HFFc6 (cell line): ENCODE measurements at regions not wholly inside any gene's neighbourhood (a gene's known extent, or its start where the extent isn't known, plus 50 kb on each side); places are given as distances from the start of the nearest gene placed in this dataset.

Source experiments
- DNase-seq: peaks from one replicate; pipeline ENCODE4 v3.0.0-alpha.2; 2018
- H3K27ac Mint-ChIP-seq: 2 replicates; pipeline ENCODE4 v1.8.0; 2020; ENCODE audit warnings: mild to moderate bottlenecking, mixed read lengths
- H3K27me3 Mint-ChIP-seq: 2 replicates; pipeline ENCODE4 v1.8.0; 2021; ENCODE audit warnings: mild to moderate bottlenecking, moderate library complexity, mixed read lengths; ENCODE audit not compliant: insufficient read depth
- H3K36me3 Mint-ChIP-seq: 2 replicates; pipeline ENCODE4 v1.8.0; 2021; ENCODE audit warnings: low read depth, mixed read lengths
- H3K4me1 Mint-ChIP-seq: 2 replicates; pipeline ENCODE4 v1.8.0; 2020; ENCODE audit warnings: low read depth, mixed read lengths
- H3K4me3 Mint-ChIP-seq: 2 replicates; pipeline ENCODE4 v1.8.0; 2020; ENCODE audit warnings: mild to moderate bottlenecking, moderate library complexity, mixed read lengths
- H3K9me3 Mint-ChIP-seq: 2 replicates; pipeline ENCODE4 v1.8.0; 2020; ENCODE audit warnings: mild to moderate bottlenecking, mixed read lengths
- CTCF ChIP-seq: fragments of 200-600 bp; sonication (generic); IDR thresholded peaks from 2 replicates; pipeline ENCODE4 v1.5.0; 2021; ENCODE audit warnings: antibody characterized with exemption, mild to moderate bottlenecking

DNA sequence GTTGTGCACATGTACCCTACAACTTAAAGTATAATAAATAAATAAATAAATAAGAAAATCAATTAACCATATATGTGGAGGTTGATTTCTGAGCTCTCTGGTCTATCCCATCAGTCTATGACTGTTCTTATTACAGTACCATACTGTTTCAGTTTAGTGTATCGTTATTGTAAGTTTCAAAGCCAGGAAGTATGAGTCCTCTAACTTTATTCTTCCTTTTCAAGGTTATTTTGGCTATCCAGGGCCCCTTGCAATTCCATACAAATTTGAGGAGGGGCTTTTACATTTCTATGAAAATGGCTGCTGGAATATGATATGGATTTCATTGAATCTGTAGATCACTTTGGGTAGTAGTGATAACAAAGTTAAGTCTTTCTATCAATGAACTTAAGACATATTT lies 96.9 kb upstream of the BCL9 start:
- Mint-ChIP-seq H3K27ac (no peak overlapping the region), H3K4me3 (no peak overlapping the region), H3K4me1 (no peaks in the 10 kb centered on the region), H3K27me3 (no peaks in the 10 kb centered on the region), H3K36me3 (peaks cover 5% of the 10 kb centered on the region; the same call in 1 of the 2 replicates), H3K9me3 (peaks cover 45% of the 10 kb centered on the region)
- DNase-seq, result no peak
- no peak for TF ChIP-seq CTCF

GRCh38 chr1:147451628-147452027 lies 89.7 kb upstream of the BCL9 start:
- H3K4me1 Mint-ChIP-seq, result no peaks in the 10 kb centered on the region
- TF ChIP-seq CTCF, result no peak
- no peak overlapping the region for H3K27ac Mint-ChIP-seq
- H3K4me3 Mint-ChIP-seq, result no peak overlapping the region
- H3K27me3 Mint-ChIP-seq, result peaks cover 1% of the 10 kb centered on the region; the same call in 1 of the 2 replicates
- peaks cover 15% of the 10 kb centered on the region for H3K9me3 Mint-ChIP-seq
- DNase-seq, result no peak
- H3K36me3 Mint-ChIP-seq, result no peaks in the 10 kb centered on the region

DNA sequence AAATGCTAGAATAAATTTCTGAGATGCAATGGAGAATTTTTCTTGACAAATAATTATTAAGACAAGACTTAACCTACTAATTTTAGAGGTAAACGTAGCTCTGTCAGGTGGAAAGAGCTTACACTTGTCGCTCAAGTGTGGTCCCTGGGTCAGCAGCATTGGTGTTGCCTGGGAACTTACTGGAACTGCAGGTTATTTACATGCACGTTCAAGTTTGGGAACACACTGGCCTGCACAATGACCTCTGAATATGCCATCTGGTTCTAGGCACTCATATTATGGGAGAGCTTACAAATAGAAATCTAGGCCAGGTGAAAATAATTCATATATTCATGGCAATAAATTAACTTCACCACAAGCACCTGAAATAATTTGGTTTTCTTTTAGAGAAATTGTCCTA lies 88.5 kb upstream of the BCL9 start:
- H3K9me3 Mint-ChIP-seq, result peaks cover 8% of the 10 kb centered on the region
- H3K4me3 Mint-ChIP-seq, result no peak overlapping the region
- no peaks in the 10 kb centered on the region for H3K36me3 Mint-ChIP-seq
- H3K27me3 Mint-ChIP-seq, result peaks cover 1% of the 10 kb centered on the region; the same call in 1 of the 2 replicates
- no peak for DNase-seq
- TF ChIP-seq CTCF, result no peak
- no peaks in the 10 kb centered on the region for H3K4me1 Mint-ChIP-seq
- no peak overlapping the region for H3K27ac Mint-ChIP-seq

DNA sequence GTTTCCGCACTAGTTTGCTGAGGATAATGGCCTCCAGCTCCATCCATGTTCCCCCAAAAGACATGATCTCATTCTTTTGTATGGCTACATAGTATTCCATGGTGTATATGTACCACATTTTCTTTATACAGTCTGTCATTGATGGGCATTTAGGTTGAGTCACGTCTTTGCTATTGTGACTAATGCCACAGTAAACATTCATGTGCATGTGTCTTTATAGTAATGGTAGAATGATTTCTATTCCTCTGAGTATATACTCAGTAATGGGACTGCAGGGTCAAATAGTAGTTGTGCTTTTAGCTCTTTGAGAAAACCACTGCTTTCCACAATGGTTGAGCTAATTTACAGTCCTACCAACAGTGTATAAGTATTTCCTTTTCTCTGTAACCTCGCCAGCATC lies 78.3 kb upstream of the BCL9 start:
- Mint-ChIP-seq H3K27me3 (peaks cover 3% of the 10 kb centered on the region; the same call in 1 of the 2 replicates), H3K27ac (no peak overlapping the region), H3K36me3 (no peaks in the 10 kb centered on the region), H3K4me3 (no peak overlapping the region), H3K4me1 (no peaks in the 10 kb centered on the region), H3K9me3 (peaks cover 25% of the 10 kb centered on the region)
- TF ChIP-seq CTCF, result no peak
- no peak for DNase-seq

GRCh38 chr1:147466543-147466942 lies 74.8 kb upstream of the BCL9 start:
- Mint-ChIP-seq H3K27me3 (peaks cover 6% of the 10 kb centered on the region; the same call in 1 of the 2 replicates), H3K27ac (no peak overlapping the region), H3K9me3 (peaks cover 17% of the 10 kb centered on the region), H3K4me1 (no peaks in the 10 kb centered on the region), H3K36me3 (no peaks in the 10 kb centered on the region), H3K4me3 (no peak overlapping the region)
- no peak for DNase-seq
- no peak for TF ChIP-seq CTCF

DNA sequence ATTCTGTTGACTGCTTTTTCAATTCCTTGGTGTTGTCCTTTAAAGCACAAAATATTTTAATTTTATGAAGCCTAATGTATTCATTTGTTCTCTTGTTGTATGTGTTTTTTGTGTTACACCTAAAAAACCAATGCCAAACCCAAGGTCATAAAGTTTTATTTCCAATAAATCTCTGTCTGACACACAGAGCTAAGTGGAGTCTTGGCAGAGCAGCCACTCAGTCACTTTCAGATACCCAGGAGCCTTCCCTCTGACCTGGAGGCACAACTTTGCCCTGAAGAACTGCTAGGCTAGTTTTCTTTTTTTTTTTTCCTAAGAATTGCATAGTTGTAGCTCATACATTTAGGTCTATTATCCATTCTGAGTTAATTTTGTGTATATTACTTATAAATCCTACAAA lies 71.2 kb upstream of the BCL9 start:
- no peak for TF ChIP-seq CTCF
- Mint-ChIP-seq H3K4me1 (no peaks in the 10 kb centered on the region), H3K4me3 (no peak overlapping the region), H3K27ac (no peak overlapping the region), H3K27me3 (peaks cover 6% of the 10 kb centered on the region; the same call in 1 of the 2 replicates), H3K36me3 (no peaks in the 10 kb centered on the region), H3K9me3 (peaks cover 17% of the 10 kb centered on the region)
- no peak for DNase-seq
